Loucy (cell line): ENCODE measurements at regions not wholly inside any gene's neighbourhood (a gene's known extent, or its start where the extent isn't known, plus 50 kb on each side); places are given as distances from the start of the nearest gene placed in this dataset.

Experiments
- CTCF ChIP-seq: fragments of 200-600 bp; sonication (generic); conservative IDR thresholded peaks from 2 replicates; pipeline ENCODE4 v1.5.1; 2014; ENCODE audit warnings: mild to moderate bottlenecking, antibody characterized with exemption, low read length
- EZH2phosphoT487 ChIP-seq: fragments of 200-600 bp; IDR thresholded peaks from 2 replicates; pipeline ENCODE4 v1.6.1; 2018; ENCODE audit warnings: antibody characterized with exemption, mild to moderate bottlenecking, moderate library complexity, borderline replicate concordance

GRCh38 chr2:122163617-122164016, 408.2 kb downstream of the TSN start:
- TF ChIP-seq CTCF, result no peak
- no peak for TF ChIP-seq EZH2phosphoT487
